ENCODE measurements at regions not wholly inside any gene's neighbourhood (a gene's known extent, or its start where the extent isn't known, plus 50 kb on each side); places are given as distances from the start of the nearest gene placed in this dataset.

- no peaks in the 10 kb centered on the region for H3K27me3 ChIP-seq (ENCODE audit: control insufficient read depth, insufficient read depth, low read length)
- no TSS peak for BruUV-seq (replicated peaks)
- ChIA-PET CTCF (no interaction called here), POLR2A (no interaction called here)
- no peaks in the 10 kb centered on the region for H3K36me3 ChIP-seq (ENCODE audit: control insufficient read depth, insufficient read depth, low read length)
- no peak for DNase-seq (ENCODE audit: low read depth, low spot score)
- no peak overlapping the region for H3K27ac ChIP-seq (ENCODE audit: low read length)
- H3K9me3 ChIP-seq (ENCODE audit: control insufficient read depth, insufficient read depth, low read depth, low read length): no peaks in the 10 kb centered on the region
- no peak for TF ChIP-seq SIN3A (IDR thresholded peaks at IDR 0.05; ENCODE audit: borderline replicate concordance, insufficient read depth, low read depth, low read length)
- TF ChIP-seq POLR2AphosphoS5 (IDR thresholded peaks at IDR 0.05; ENCODE audit: low read depth, low read length): no peak
- ATAC-seq: no peak
- in situ Hi-C loops (cut with HindIII; ENCODE audit: low pct_unique_long_range_greater_than_20kb, low sequenced_read_pairs): no loop called here
- intact Hi-C loops (cut with micrococcal nuclease; ENCODE audit: unreplicated experiment): no loop called here
- no peak overlapping the region for H3K4me3 ChIP-seq (ENCODE audit: low read depth in 2 of 2, low read length in 2 of 2)
- H3K4me1 ChIP-seq (ENCODE audit: control insufficient read depth, insufficient read depth, low read length): no peaks in the 10 kb centered on the region
Observed at GRCh38 chr3:89000886-89001285, 106.5 kb upstream of the EPHA3 start.

GRCh38 chr3:89002191-89002590 is 105.2 kb upstream of the EPHA3 start:
- DNase-seq (ENCODE audit: low read depth, low spot score) (no peak), ATAC-seq (no peak)
- no peaks in the 10 kb centered on the region for H3K4me1 ChIP-seq (ENCODE audit: control insufficient read depth, insufficient read depth, low read length)
- CTCF ChIA-PET: no interaction called here
- BruUV-seq (replicated peaks): no TSS peak
- POLR2A ChIA-PET: no interaction called here
- H3K4me3 ChIP-seq (ENCODE audit: low read depth in 2 of 2, low read length in 2 of 2): no peak overlapping the region
- no peaks in the 10 kb centered on the region for H3K36me3 ChIP-seq (ENCODE audit: control insufficient read depth, insufficient read depth, low read length)
- intact Hi-C loops (cut with micrococcal nuclease; ENCODE audit: unreplicated experiment): no loop called here
- no peaks in the 10 kb centered on the region for H3K27me3 ChIP-seq (ENCODE audit: control insufficient read depth, insufficient read depth, low read length)
- TF ChIP-seq TCF7L2 (IDR thresholded peaks at IDR 0.05; ENCODE audit: low read depth, low read length) (no peak), SIN3A (IDR thresholded peaks at IDR 0.05; ENCODE audit: borderline replicate concordance, insufficient read depth, low read depth, low read length) (no peak), CTCF (IDR thresholded peaks at IDR 0.05) (no peak), REST (IDR thresholded peaks at IDR 0.05; ENCODE audit: insufficient read depth in 1 of 2, low read depth in 2 of 2, low read length in 1 of 2) (no peak), POLR2AphosphoS5 (IDR thresholded peaks at IDR 0.05; ENCODE audit: low read depth, low read length) (no peak)
- no peak overlapping the region for H3K27ac ChIP-seq (ENCODE audit: low read length)
- in situ Hi-C loops (cut with HindIII; ENCODE audit: low pct_unique_long_range_greater_than_20kb, low sequenced_read_pairs): no loop called here
- no peaks in the 10 kb centered on the region for H3K9me3 ChIP-seq (ENCODE audit: control insufficient read depth, insufficient read depth, low read depth, low read length)

- no TSS peak for BruUV-seq (replicated peaks)
- intact Hi-C loops (cut with micrococcal nuclease; ENCODE audit: unreplicated experiment) (no loop called here), in situ Hi-C loops (cut with HindIII; ENCODE audit: low pct_unique_long_range_greater_than_20kb, low sequenced_read_pairs) (no loop called here)
- DNase-seq (ENCODE audit: low read depth, low spot score) (no peak), ATAC-seq (no peak)
- Histone ChIP-seq H3K4me1 (ENCODE audit: control insufficient read depth, insufficient read depth, low read length) (no peaks in the 10 kb centered on the region), H3K27ac (ENCODE audit: low read length) (no peak overlapping the region), H3K4me3 (ENCODE audit: low read depth in 2 of 2, low read length in 2 of 2) (no peak overlapping the region), H3K36me3 (ENCODE audit: control insufficient read depth, insufficient read depth, low read length) (no peaks in the 10 kb centered on the region), H3K27me3 (ENCODE audit: control insufficient read depth, insufficient read depth, low read length) (no peaks in the 10 kb centered on the region), H3K9me3 (ENCODE audit: control insufficient read depth, insufficient read depth, low read depth, low read length) (no peaks in the 10 kb centered on the region)
- TF ChIP-seq SIN3A (IDR thresholded peaks at IDR 0.05; ENCODE audit: borderline replicate concordance, insufficient read depth, low read depth, low read length): no peak
- no peak for TF ChIP-seq REST (IDR thresholded peaks at IDR 0.05; ENCODE audit: insufficient read depth in 1 of 2, low read depth in 2 of 2, low read length in 1 of 2)
- no peak for TF ChIP-seq POLR2AphosphoS5 (IDR thresholded peaks at IDR 0.05; ENCODE audit: low read depth, low read length)
- no peak for TF ChIP-seq CTCF (IDR thresholded peaks at IDR 0.05)
- no peak for TF ChIP-seq TCF7L2 (IDR thresholded peaks at IDR 0.05; ENCODE audit: low read depth, low read length)
- CTCF ChIA-PET: no interaction called here
- POLR2A ChIA-PET: no interaction called here
Observed at GRCh38 chr3:89013536-89013935, 93.9 kb upstream of the EPHA3 start.

Measured in Panc1 (cell line).